ENCODE measurements at regions not wholly inside any gene's neighbourhood (a gene's known extent, or its start where the extent isn't known, plus 50 kb on each side); places are given as distances from the start of the nearest gene placed in this dataset.

- TF ChIP-seq CTCF (IDR thresholded peaks at IDR 0.05) = no peak
- no peak for TF ChIP-seq POLR2A (IDR thresholded peaks at IDR 0.05)
These were observed 57.6 kb upstream of the SIM2 start for GRCh38 chr21:36641346-36641745.
